ENCODE measurements at regions not wholly inside any gene's neighbourhood (a gene's known extent, or its start where the extent isn't known, plus 50 kb on each side); places are given as distances from the start of the nearest gene placed in this dataset.

GRCh38 chr22:27386186-27386585, 415.4 kb downstream of the MN1 start:
- H3K79me2 ChIP-seq (ENCODE audit: insufficient read depth, low read length), result no peaks in the 10 kb centered on the region
- no peaks in the 10 kb centered on the region for H3K9me3 ChIP-seq (ENCODE audit: insufficient read depth, low read depth, low read length)
- H3K27me3 ChIP-seq (ENCODE audit: insufficient read depth, low read length), result peaks cover 29% of the 10 kb centered on the region
- H3K4me3 ChIP-seq (ENCODE audit: insufficient read depth, low read depth, low read length), result no peak overlapping the region
- Mint-ChIP-seq H3K27ac (ENCODE audit: unreplicated experiment) (no peak overlapping the region), H3K9me3 (ENCODE audit: unreplicated experiment) (no peaks in the 10 kb centered on the region), H3K4me1 (ENCODE audit: low read depth, unreplicated experiment) (peaks cover 21% of the 10 kb centered on the region), H3K4me3 (ENCODE audit: unreplicated experiment) (no peak overlapping the region), H3K27me3 (ENCODE audit: low read depth, unreplicated experiment) (peaks cover 13% of the 10 kb centered on the region), H3K36me3 (ENCODE audit: low read depth, unreplicated experiment) (no peaks in the 10 kb centered on the region)
- no peaks in the 10 kb centered on the region for H3K4me1 ChIP-seq (ENCODE audit: insufficient read depth, low read length)
- no peak overlapping the region for H3K4me2 ChIP-seq (ENCODE audit: low read length)
- no peak overlapping the region for H3K27ac ChIP-seq (ENCODE audit: low read depth, low read length)
- TF ChIP-seq EZH2 (IDR thresholded peaks at IDR 0.05; ENCODE audit: insufficient read depth, low read length) (no peak), CTCF (IDR thresholded peaks at IDR 0.05; ENCODE audit: insufficient read depth, low read depth, low read length) (no peak)
- DNase-seq (ENCODE audit: low read depth) (no peak), FAIRE-seq (no peak)
- H3K9ac ChIP-seq (ENCODE audit: low read length), result no peak overlapping the region
- H3K36me3 ChIP-seq (ENCODE audit: insufficient read depth, low read length), result no peaks in the 10 kb centered on the region
- no peaks in the 10 kb centered on the region for H4K20me1 ChIP-seq (ENCODE audit: insufficient read depth, low read length)
- H2AFZ ChIP-seq (ENCODE audit: low read depth, low read length), result no peak overlapping the region

GRCh38 chr22:27387561-27387960, 414.0 kb downstream of the MN1 start:
- no peak overlapping the region for H3K4me3 Mint-ChIP-seq (ENCODE audit: unreplicated experiment)
- H3K4me1 Mint-ChIP-seq (ENCODE audit: low read depth, unreplicated experiment), result peaks cover 24% of the 10 kb centered on the region
- H3K27me3 Mint-ChIP-seq (ENCODE audit: low read depth, unreplicated experiment), result peaks cover 17% of the 10 kb centered on the region
- TF ChIP-seq EZH2 (IDR thresholded peaks at IDR 0.05; ENCODE audit: insufficient read depth, low read length) (no peak), CTCF (IDR thresholded peaks at IDR 0.05; ENCODE audit: insufficient read depth, low read depth, low read length) (no peak)
- peak overlapping the region; percentile 26 for H3K27ac Mint-ChIP-seq (ENCODE audit: unreplicated experiment)
- no peaks in the 10 kb centered on the region for H3K9me3 ChIP-seq (ENCODE audit: insufficient read depth, low read depth, low read length)
- no peaks in the 10 kb centered on the region for H3K4me1 ChIP-seq (ENCODE audit: insufficient read depth, low read length)
- no peak overlapping the region for H2AFZ ChIP-seq (ENCODE audit: low read depth, low read length)
- peaks cover 29% of the 10 kb centered on the region for H3K27me3 ChIP-seq (ENCODE audit: insufficient read depth, low read length)
- no peaks in the 10 kb centered on the region for H3K9me3 Mint-ChIP-seq (ENCODE audit: unreplicated experiment)
- DNase-seq (ENCODE audit: low read depth) (no peak), FAIRE-seq (no peak)
- H3K36me3 Mint-ChIP-seq (ENCODE audit: low read depth, unreplicated experiment), result no peaks in the 10 kb centered on the region
- H3K9ac ChIP-seq (ENCODE audit: low read length), result no peak overlapping the region
- no peaks in the 10 kb centered on the region for H3K79me2 ChIP-seq (ENCODE audit: insufficient read depth, low read length)
- H3K4me2 ChIP-seq (ENCODE audit: low read length), result no peak overlapping the region
- H3K27ac ChIP-seq (ENCODE audit: low read depth, low read length), result no peak overlapping the region
- H3K36me3 ChIP-seq (ENCODE audit: insufficient read depth, low read length), result no peaks in the 10 kb centered on the region
- no peak overlapping the region for H3K4me3 ChIP-seq (ENCODE audit: insufficient read depth, low read depth, low read length)
- H4K20me1 ChIP-seq (ENCODE audit: insufficient read depth, low read length), result no peaks in the 10 kb centered on the region

- FAIRE-seq, result no peak
- no peaks in the 10 kb centered on the region for H3K9me3 Mint-ChIP-seq (ENCODE audit: unreplicated experiment)
- DNase-seq (ENCODE audit: low read depth), result no peak
- Histone ChIP-seq H3K9me3 (ENCODE audit: insufficient read depth, low read depth, low read length) (no peaks in the 10 kb centered on the region), H3K4me1 (ENCODE audit: insufficient read depth, low read length) (no peaks in the 10 kb centered on the region), H2AFZ (ENCODE audit: low read depth, low read length) (no peak overlapping the region), H3K36me3 (ENCODE audit: insufficient read depth, low read length) (no peaks in the 10 kb centered on the region), H3K4me3 (ENCODE audit: insufficient read depth, low read depth, low read length) (no peak overlapping the region), H3K27me3 (ENCODE audit: insufficient read depth, low read length) (peaks cover 29% of the 10 kb centered on the region), H3K4me2 (ENCODE audit: low read length) (no peak overlapping the region), H3K9ac (ENCODE audit: low read length) (no peak overlapping the region), H4K20me1 (ENCODE audit: insufficient read depth, low read length) (no peaks in the 10 kb centered on the region), H3K79me2 (ENCODE audit: insufficient read depth, low read length) (no peaks in the 10 kb centered on the region), H3K27ac (ENCODE audit: low read depth, low read length) (no peak overlapping the region)
- TF ChIP-seq CTCF (IDR thresholded peaks at IDR 0.05; ENCODE audit: insufficient read depth, low read depth, low read length), result no peak
- H3K4me1 Mint-ChIP-seq (ENCODE audit: low read depth, unreplicated experiment), result peaks cover 24% of the 10 kb centered on the region
- no peak overlapping the region for H3K4me3 Mint-ChIP-seq (ENCODE audit: unreplicated experiment)
- peaks cover 16% of the 10 kb centered on the region for H3K27me3 Mint-ChIP-seq (ENCODE audit: low read depth, unreplicated experiment)
- no peaks in the 10 kb centered on the region for H3K36me3 Mint-ChIP-seq (ENCODE audit: low read depth, unreplicated experiment)
- H3K27ac Mint-ChIP-seq (ENCODE audit: unreplicated experiment), result peak overlapping the region; percentile 26
These were observed 413.4 kb downstream of the MN1 start for GRCh38 chr22:27388090-27388600.

Data from astrocyte (in vitro differentiated cells and primary cell).